Ishikawa (cell line): ENCODE measurements at regions not wholly inside any gene's neighbourhood (a gene's known extent, or its start where the extent isn't known, plus 50 kb on each side); places are given as distances from the start of the nearest gene placed in this dataset.

Source experiments
- CEBPB ChIP-seq: IDR thresholded peaks from 2 replicates; pipeline ENCODE4 v1.6.1; 2012
- CREB1 ChIP-seq: IDR thresholded peaks from 2 replicates; pipeline ENCODE4 v1.6.1; 2012; ENCODE audit warnings: low read depth
- EGR1 ChIP-seq: IDR thresholded peaks from 2 replicates; pipeline ENCODE4 v1.6.1; 2012
- EP300 ChIP-seq: IDR thresholded peaks from 2 replicates; pipeline ENCODE4 v1.6.1; 2012; ENCODE audit warnings: borderline replicate concordance
- FOXM1 ChIP-seq: IDR thresholded peaks from 2 replicates; pipeline ENCODE4 v1.6.1; 2012; ENCODE audit warnings: low read depth, borderline replicate concordance
- MAX ChIP-seq: IDR thresholded peaks from 2 replicates; pipeline ENCODE4 v1.6.1; 2012
- NFIC ChIP-seq: IDR thresholded peaks from 2 replicates; pipeline ENCODE4 v1.6.1; 2012
- RAD21 ChIP-seq: IDR thresholded peaks from 2 replicates; pipeline ENCODE4 v1.6.1; 2012; ENCODE audit warnings: low read depth
- REST ChIP-seq: IDR thresholded peaks from 2 replicates; pipeline ENCODE4 v1.6.1; 2012; ENCODE audit warnings: low read depth, mild to moderate bottlenecking
- TAF1 ChIP-seq: IDR thresholded peaks from 2 replicates; pipeline ENCODE4 v1.6.1; 2012; ENCODE audit warnings: low read depth, mild to moderate bottlenecking
- TCF12 ChIP-seq: IDR thresholded peaks from 2 replicates; pipeline ENCODE4 v1.6.1; 2012; ENCODE audit warnings: low read depth
- TEAD4 ChIP-seq: IDR thresholded peaks from 2 replicates; pipeline ENCODE4 v1.6.1; 2012
- USF1 ChIP-seq: IDR thresholded peaks from 2 replicates; pipeline ENCODE4 v1.6.1; 2012
- YY1 ChIP-seq: IDR thresholded peaks from 2 replicates; pipeline ENCODE4 v1.6.1; 2012; ENCODE audit warnings: low read depth
- ZBTB7A ChIP-seq: IDR thresholded peaks from 2 replicates; pipeline ENCODE4 v1.6.1; 2012; ENCODE audit warnings: low read depth

GRCh38 chr9:12516573-12516972, 176.6 kb upstream of the TYRP1 start:
- no peak for TF ChIP-seq REST
- TF ChIP-seq USF1: no peak
- no peak for TF ChIP-seq MAX
- no peak for TF ChIP-seq YY1
- TF ChIP-seq CREB1: no peak
- no peak for TF ChIP-seq TEAD4
- TF ChIP-seq RAD21: no peak
- no peak for TF ChIP-seq EGR1
- no peak for TF ChIP-seq FOXM1
- TF ChIP-seq TAF1: no peak
- no peak for TF ChIP-seq ZBTB7A
- TF ChIP-seq EP300: no peak
- no peak for TF ChIP-seq NFIC

- TF ChIP-seq YY1 (no peak), NFIC (no peak), USF1 (no peak), REST (no peak), MAX (no peak), CREB1 (no peak), CEBPB (no peak), TAF1 (no peak), EGR1 (no peak)
These were observed 154.2 kb upstream of the TYRP1 start for GRCh38 chr9:12538842-12539579.

GRCh38 chr9:12539580-12539975, 153.6 kb upstream of the TYRP1 start:
- TF ChIP-seq TEAD4: no peak
- no peak for TF ChIP-seq MAX
- TF ChIP-seq NFIC: no peak
- no peak for TF ChIP-seq EP300
- no peak for TF ChIP-seq REST
- TF ChIP-seq FOXM1: no peak
- no peak for TF ChIP-seq TAF1
- no peak for TF ChIP-seq CEBPB
- no peak for TF ChIP-seq YY1
- no peak for TF ChIP-seq ZBTB7A
- no peak for TF ChIP-seq CREB1
- TF ChIP-seq EGR1: no peak
- TF ChIP-seq RAD21: no peak
- TF ChIP-seq TCF12: no peak
- no peak for TF ChIP-seq USF1

- TF ChIP-seq CREB1 (no peak), USF1 (no peak), REST (no peak), MAX (no peak), CEBPB (no peak), ZBTB7A (no peak), NFIC (no peak), YY1 (no peak), EP300 (no peak)
These were observed 148.5 kb upstream of the TYRP1 start for GRCh38 chr9:12544700-12545099.
